GM19372 (cell line): ENCODE measurements at regions not wholly inside any gene's neighbourhood (a gene's known extent, or its start where the extent isn't known, plus 50 kb on each side); places are given as distances from the start of the nearest gene placed in this dataset.

Experiments
- ATAC-seq: cut with Tn5 transposase; IDR thresholded peaks from one replicate; pipeline ENCODE4 v1.9.1; 2021; ENCODE audit warnings: mild to moderate bottlenecking, low read depth, moderate library complexity; ENCODE audit not compliant: unreplicated experiment

GRCh38 chr10:62733654-62734293, 70.7 kb upstream of the ADO start:
- peak; percentile 2 for ATAC-seq

GRCh38 chr10:62734781-62735463, 69.6 kb upstream of the ADO start:
- no peak for ATAC-seq

GRCh38 chr10:62735464-62736167, 68.9 kb upstream of the ADO start:
- peak; percentile 50 for ATAC-seq

GRCh38 chr10:62736168-62736546, 68.4 kb upstream of the ADO start:
- no peak for ATAC-seq

- ATAC-seq, result no peak
Measured at GRCh38 chr10:62738916-62739315, 65.6 kb upstream of the ADO start.

GRCh38 chr10:62740885-62741745, 63.4 kb upstream of the ADO start:
- no peak for ATAC-seq

- no peak for ATAC-seq
Measured at GRCh38 chr10:62741996-62742395, 62.5 kb upstream of the ADO start.

- no peak for ATAC-seq
Measured at GRCh38 chr10:62742536-62743061, 61.9 kb upstream of the ADO start.

- no peak for ATAC-seq
Measured at GRCh38 chr10:62744136-62744535, 60.4 kb upstream of the ADO start.

GRCh38 chr10:62745581-62745980, 58.9 kb upstream of the ADO start:
- ATAC-seq, result no peak

- ATAC-seq, result no peak
Measured at GRCh38 chr10:62746951-62747729, 57.4 kb upstream of the ADO start.

GRCh38 chr10:62748386-62748785, 56.1 kb upstream of the ADO start:
- ATAC-seq, result no peak

GRCh38 chr10:62749093-62749683, 55.3 kb upstream of the ADO start:
- no peak for ATAC-seq
